ENCODE measurements at regions not wholly inside any gene's neighbourhood (a gene's known extent, or its start where the extent isn't known, plus 50 kb on each side); places are given as distances from the start of the nearest gene placed in this dataset.
"Not testable (repeated sequence)": the region's sequence is repeated elsewhere in the genome, so short reads cannot be mapped to it uniquely, and the experiment has no call there.

DNA sequence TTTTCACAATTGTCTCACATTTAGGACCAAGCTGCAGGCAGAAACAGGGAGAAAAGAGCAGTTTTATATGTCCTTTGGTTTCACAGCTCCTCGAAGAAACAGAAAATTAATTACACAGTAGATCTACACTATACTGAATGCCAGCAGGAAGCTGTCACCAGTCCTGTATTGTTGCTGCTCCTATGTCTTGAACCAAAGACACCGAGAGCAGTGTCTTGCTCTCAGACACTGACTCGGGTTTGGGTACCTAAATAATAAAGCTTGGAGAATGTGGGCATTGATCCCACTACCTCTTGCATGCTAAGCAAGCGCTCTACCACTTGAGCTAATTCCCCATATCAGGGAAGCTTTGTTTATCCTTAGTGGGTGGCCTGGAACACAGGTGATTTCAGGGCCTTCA lies 168.4 kb upstream of the ZNF322 start:
- not testable (repeated sequence) for H3K9me3 ChIP-seq (ENCODE audit: control insufficient read depth, low read length); H3K27me3 ChIP-seq (ENCODE audit: control insufficient read depth, insufficient read depth, low read length); H3K4me1 ChIP-seq (ENCODE audit: control insufficient read depth, insufficient read depth, low read length); H3K9ac ChIP-seq (ENCODE audit: low read length); H3K4me3 ChIP-seq (ENCODE audit: low read length); H3K36me3 ChIP-seq (ENCODE audit: control insufficient read depth, insufficient read depth, low read length)

DNA sequence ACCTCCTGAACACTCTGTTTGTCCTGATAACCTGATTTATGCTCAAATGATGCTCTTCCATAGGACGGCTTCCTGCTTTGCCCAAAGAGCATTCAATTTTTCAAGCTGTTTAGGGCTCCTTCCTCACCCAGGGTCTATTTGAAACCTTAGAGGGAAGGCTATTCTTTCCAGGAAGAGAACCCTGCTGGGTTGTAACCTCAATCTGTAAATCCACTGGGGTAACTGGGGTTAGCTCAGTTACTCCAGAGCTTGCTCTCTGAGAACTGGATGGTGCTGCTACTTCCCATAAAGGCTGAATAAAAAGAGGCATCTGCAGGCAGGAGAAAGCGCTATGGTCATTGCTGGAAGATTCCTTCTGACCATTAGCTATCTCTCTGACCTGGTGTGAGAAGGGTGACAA lies 169.9 kb upstream of the ZNF322 start:
- not testable (repeated sequence) for H3K4me1 ChIP-seq (ENCODE audit: control insufficient read depth, insufficient read depth, low read length); H3K9me3 ChIP-seq (ENCODE audit: control insufficient read depth, low read length); H3K4me3 ChIP-seq (ENCODE audit: low read length); H3K36me3 ChIP-seq (ENCODE audit: control insufficient read depth, insufficient read depth, low read length); H3K27me3 ChIP-seq (ENCODE audit: control insufficient read depth, insufficient read depth, low read length); H3K9ac ChIP-seq (ENCODE audit: low read length)

DNA sequence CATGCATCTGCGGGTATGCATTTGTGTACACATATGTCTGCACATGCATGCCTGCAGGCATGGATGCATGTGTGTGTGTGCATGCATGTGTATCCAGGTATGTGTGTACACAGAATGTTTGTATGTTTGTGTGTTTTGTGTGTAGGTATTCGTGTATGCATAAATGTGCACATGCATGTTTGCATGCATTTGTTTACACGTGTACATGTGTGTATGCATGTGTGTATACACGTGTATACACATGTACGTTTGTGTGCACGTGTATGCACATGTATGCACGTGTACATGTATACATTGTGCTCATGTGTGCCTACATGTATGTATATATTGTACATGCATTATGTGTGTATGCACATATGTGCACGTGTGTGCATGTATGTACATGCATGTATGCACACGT lies 171.4 kb upstream of the ZNF322 start:
- H3K9me3 ChIP-seq (ENCODE audit: control insufficient read depth, low read length); H3K36me3 ChIP-seq (ENCODE audit: control insufficient read depth, insufficient read depth, low read length); H3K27me3 ChIP-seq (ENCODE audit: control insufficient read depth, insufficient read depth, low read length); H3K4me3 ChIP-seq (ENCODE audit: low read length); H3K4me1 ChIP-seq (ENCODE audit: control insufficient read depth, insufficient read depth, low read length); H3K9ac ChIP-seq (ENCODE audit: low read length): not testable (repeated sequence)

DNA sequence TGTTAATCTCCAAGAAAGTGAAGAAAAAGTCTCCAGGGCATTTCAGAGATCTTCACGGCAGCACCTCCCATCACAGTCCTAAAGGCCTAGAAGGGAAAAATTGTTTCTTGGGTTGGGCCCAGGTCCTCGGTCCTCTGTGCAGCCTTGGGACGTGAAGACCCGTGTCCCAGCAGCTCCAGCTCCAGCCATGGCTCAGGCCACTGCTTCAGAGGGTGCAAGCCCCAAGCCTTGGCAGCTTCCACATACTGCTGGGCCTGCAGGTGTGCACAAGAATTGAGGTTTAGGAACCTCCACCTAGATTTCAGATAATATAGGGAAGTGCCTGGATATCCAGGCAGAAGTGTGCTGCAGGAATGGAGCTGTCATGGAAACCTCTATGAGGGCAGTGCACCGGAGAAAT lies 176.2 kb upstream of the ZNF322 start:
- not testable (repeated sequence) for H3K9ac ChIP-seq (ENCODE audit: low read length); H3K9me3 ChIP-seq (ENCODE audit: control insufficient read depth, low read length); H3K4me3 ChIP-seq (ENCODE audit: low read length); H3K27me3 ChIP-seq (ENCODE audit: control insufficient read depth, insufficient read depth, low read length); H3K4me1 ChIP-seq (ENCODE audit: control insufficient read depth, insufficient read depth, low read length); H3K36me3 ChIP-seq (ENCODE audit: control insufficient read depth, insufficient read depth, low read length)

DNA sequence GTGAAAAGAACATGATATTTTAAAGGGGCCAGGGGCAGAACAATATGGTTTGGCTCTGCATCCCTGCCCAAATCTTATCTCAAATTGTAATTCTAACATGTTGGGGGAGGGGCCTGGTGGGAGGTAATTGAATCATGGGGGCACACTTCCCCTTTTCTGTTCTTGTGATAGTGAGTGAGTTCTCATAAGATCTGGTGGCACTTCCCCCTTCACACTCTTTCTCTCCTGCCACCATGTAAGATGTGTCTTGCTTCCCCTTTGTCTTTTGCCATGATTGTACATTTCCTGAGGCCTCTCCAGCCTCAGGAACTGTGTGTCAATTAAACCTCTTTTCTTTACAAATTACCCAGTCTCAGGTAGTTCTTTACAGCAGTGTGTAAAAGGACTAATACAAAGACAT lies 177.1 kb upstream of the ZNF322 start:
- H3K27me3 ChIP-seq (ENCODE audit: control insufficient read depth, insufficient read depth, low read length); H3K36me3 ChIP-seq (ENCODE audit: control insufficient read depth, insufficient read depth, low read length); H3K4me1 ChIP-seq (ENCODE audit: control insufficient read depth, insufficient read depth, low read length); H3K9me3 ChIP-seq (ENCODE audit: control insufficient read depth, low read length); H3K4me3 ChIP-seq (ENCODE audit: low read length); H3K9ac ChIP-seq (ENCODE audit: low read length): not testable (repeated sequence)

DNA sequence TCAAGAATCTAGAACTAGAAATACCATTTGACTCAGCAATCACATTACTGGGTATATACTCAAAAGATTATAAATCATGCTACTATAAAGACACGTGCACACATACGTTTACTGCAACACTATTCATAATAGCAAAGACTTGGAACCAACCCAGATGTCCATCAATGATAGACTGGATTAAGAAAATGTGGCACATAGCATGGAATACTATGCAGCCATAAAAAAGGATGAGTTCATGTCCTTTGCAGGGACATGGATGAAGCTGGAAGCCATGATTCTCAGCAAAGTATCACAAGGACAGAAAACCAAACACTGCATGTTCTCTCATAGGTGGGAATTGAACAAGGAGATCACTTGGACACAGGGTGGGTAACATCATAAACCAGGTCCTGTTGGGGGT lies 185.3 kb upstream of the ZNF322 start:
- H3K4me1 ChIP-seq (ENCODE audit: control insufficient read depth, insufficient read depth, low read length); H3K4me3 ChIP-seq (ENCODE audit: low read length); H3K9ac ChIP-seq (ENCODE audit: low read length); H3K9me3 ChIP-seq (ENCODE audit: control insufficient read depth, low read length); H3K27me3 ChIP-seq (ENCODE audit: control insufficient read depth, insufficient read depth, low read length); H3K36me3 ChIP-seq (ENCODE audit: control insufficient read depth, insufficient read depth, low read length): not testable (repeated sequence)

DNA sequence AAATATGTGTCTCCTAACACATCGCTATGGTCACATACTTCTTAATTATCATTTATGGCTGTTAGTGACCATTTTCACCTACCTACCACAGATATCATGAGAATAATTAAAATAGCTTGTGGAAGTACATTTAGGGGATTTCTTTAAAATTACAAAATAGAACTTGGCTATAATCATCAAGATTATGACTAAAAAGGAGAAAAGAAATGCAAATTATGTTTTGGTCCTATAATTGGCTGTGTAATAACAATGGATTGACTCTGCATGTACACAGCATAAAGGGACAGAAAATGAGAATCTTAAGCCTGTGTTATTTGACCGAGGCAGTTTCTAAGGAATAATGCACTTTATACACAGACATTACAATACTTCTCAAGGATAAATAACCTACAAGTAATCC lies 197.7 kb upstream of the ZNF322 start:
- H3K9ac ChIP-seq (ENCODE audit: low read length); H3K4me3 ChIP-seq (ENCODE audit: low read length); H3K36me3 ChIP-seq (ENCODE audit: control insufficient read depth, insufficient read depth, low read length); H3K4me1 ChIP-seq (ENCODE audit: control insufficient read depth, insufficient read depth, low read length); H3K27me3 ChIP-seq (ENCODE audit: control insufficient read depth, insufficient read depth, low read length); H3K9me3 ChIP-seq (ENCODE audit: control insufficient read depth, low read length): not testable (repeated sequence)

DNA sequence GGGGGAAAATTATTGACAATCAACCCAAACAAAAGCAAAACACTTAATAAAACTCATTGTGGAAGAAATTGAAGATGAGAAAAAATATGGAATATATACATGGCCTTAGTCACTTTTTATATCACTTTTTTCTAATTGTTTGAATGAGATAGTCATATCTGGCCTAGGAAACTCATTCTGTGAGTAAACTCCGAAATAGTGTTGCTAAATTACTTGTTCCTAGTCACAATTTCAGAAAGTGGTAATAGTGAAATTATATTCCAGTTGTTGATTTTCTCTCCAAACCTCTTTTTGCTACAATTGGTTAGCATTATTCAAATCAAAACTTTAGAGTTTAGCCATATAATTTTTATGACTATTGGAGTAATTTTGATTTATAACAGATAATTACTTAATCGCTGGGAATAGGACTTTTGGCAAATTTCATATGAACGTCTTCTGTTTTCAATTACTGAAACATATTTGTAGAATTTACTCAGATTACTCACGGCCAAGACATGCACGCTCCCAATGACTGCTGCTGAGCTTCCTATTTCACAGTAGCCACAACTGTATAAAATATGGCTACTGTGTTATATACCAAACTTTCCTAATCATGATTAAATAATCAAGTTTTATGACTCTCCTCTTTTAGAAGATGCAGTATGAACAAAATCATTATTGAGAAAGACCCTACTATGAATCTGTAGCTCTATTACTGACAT lies 199.7 kb upstream of the ZNF322 start:
- H3K36me3 ChIP-seq (ENCODE audit: control insufficient read depth, insufficient read depth, low read length); H3K27me3 ChIP-seq (ENCODE audit: control insufficient read depth, insufficient read depth, low read length); H3K4me1 ChIP-seq (ENCODE audit: control insufficient read depth, insufficient read depth, low read length); H3K4me3 ChIP-seq (ENCODE audit: low read length); H3K9me3 ChIP-seq (ENCODE audit: control insufficient read depth, low read length); H3K9ac ChIP-seq (ENCODE audit: low read length): not testable (repeated sequence)

DNA sequence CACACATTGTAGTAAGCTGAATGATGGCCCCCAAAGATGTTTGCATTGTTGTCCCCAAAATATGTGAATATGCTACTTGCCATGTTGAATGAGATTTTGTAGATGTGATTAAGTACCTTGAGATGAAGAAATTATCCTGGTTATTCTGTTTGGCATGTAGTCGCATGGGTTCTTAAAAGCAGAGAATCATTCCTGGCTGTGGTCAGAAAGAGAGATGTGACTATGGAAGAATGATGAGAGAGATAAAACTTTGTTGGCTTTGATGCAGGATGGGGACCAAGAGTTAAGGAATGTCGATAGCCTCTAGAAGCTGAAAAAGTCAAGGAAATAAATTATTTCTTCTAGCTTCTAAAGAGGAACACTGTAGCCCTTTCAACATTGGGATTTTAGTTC lies 200.2 kb upstream of the ZNF322 start:
- not testable (repeated sequence) for H3K4me3 ChIP-seq (ENCODE audit: low read length); H3K27me3 ChIP-seq (ENCODE audit: control insufficient read depth, insufficient read depth, low read length); H3K9ac ChIP-seq (ENCODE audit: low read length); H3K36me3 ChIP-seq (ENCODE audit: control insufficient read depth, insufficient read depth, low read length); H3K9me3 ChIP-seq (ENCODE audit: control insufficient read depth, low read length); H3K4me1 ChIP-seq (ENCODE audit: control insufficient read depth, insufficient read depth, low read length)

DNA sequence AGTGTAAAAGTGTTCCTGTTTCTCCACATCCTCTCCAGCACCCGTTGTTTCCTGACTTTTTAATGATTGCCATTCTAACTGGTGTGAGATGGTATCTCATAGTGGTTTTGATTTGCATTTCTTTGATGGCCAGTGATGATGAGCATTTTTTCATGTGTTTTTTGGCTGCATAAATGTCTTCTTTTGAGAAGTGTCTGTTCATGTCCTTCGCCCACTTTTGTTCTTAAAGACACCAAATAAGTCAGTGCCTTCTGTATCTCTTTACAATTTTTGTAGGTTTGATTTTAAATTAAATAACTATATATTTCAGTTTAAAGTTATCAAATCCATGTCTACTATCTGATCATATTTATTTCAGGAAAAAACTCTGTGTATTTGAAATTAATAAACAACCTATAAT lies 202.4 kb upstream of the ZNF322 start:
- H3K9me3 ChIP-seq (ENCODE audit: control insufficient read depth, low read length); H3K4me1 ChIP-seq (ENCODE audit: control insufficient read depth, insufficient read depth, low read length); H3K9ac ChIP-seq (ENCODE audit: low read length); H3K4me3 ChIP-seq (ENCODE audit: low read length); H3K36me3 ChIP-seq (ENCODE audit: control insufficient read depth, insufficient read depth, low read length); H3K27me3 ChIP-seq (ENCODE audit: control insufficient read depth, insufficient read depth, low read length): not testable (repeated sequence)

DNA sequence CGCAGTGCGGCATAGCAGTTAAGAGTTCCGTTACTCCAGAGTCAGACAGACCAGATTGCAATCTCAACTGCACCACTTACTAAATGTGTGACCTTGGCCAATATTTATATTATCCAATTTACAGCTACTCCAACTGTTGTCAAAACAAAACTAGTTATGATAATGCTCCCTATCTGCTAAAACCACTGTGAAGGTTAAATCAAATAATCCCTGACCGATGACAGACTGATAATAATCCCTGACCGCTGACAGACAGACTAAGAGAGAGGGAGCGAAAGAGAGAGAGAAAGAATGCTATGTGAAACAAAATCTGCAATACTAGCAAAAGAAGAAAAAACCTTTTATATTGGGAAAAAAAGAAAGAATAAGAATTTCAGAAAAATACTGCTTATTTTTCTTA lies 204.1 kb upstream of the ZNF322 start:
- H3K36me3 ChIP-seq (ENCODE audit: control insufficient read depth, insufficient read depth, low read length); H3K9ac ChIP-seq (ENCODE audit: low read length); H3K9me3 ChIP-seq (ENCODE audit: control insufficient read depth, low read length); H3K4me1 ChIP-seq (ENCODE audit: control insufficient read depth, insufficient read depth, low read length); H3K27me3 ChIP-seq (ENCODE audit: control insufficient read depth, insufficient read depth, low read length); H3K4me3 ChIP-seq (ENCODE audit: low read length): not testable (repeated sequence)

DNA sequence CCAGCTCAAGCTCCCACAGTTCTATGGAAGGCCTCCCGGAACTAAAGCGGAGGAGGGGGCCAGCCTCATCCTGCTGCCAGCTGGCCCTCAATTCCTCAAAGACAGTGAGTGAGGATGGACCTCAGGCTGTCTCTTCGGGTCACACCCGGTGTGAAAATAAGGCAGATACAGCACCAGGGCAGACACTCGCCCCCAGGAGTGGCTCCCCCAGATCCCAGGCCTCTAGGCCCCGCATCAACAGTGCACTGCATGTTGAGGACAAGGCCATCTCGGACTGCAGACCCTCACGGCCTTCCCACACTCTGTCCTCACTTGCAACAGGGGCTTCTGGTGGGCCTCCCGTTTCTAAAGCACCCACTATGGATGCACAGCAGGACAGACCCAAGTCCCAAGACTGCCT lies 239.2 kb upstream of the ZNF322 start:
- H3K9me3 ChIP-seq (ENCODE audit: control insufficient read depth, low read length); H3K36me3 ChIP-seq (ENCODE audit: control insufficient read depth, insufficient read depth, low read length); H3K4me1 ChIP-seq (ENCODE audit: control insufficient read depth, insufficient read depth, low read length); H3K9ac ChIP-seq (ENCODE audit: low read length); H3K4me3 ChIP-seq (ENCODE audit: low read length); H3K27me3 ChIP-seq (ENCODE audit: control insufficient read depth, insufficient read depth, low read length): not testable (repeated sequence)

DNA sequence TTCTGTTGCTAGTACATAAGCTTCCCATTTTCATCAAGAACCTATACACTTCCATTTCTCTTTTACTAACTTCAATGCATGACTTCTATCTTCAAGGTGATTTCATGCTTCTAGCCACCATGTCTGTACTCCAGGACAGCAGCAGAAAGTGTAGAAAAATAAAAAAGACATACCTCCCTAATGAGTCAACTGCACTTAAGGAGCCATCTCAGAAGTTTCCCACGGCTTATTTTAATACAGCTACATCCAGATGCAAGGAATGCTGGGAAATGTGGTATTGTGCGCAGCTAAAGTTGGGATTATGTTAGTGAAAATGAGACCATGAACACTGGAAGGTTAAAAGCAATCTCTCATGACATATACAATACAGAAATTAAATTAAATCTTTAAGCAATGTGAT lies 264.7 kb upstream of the ZNF322 start:
- H3K9ac ChIP-seq (ENCODE audit: low read length); H3K4me3 ChIP-seq (ENCODE audit: low read length); H3K4me1 ChIP-seq (ENCODE audit: control insufficient read depth, insufficient read depth, low read length); H3K27me3 ChIP-seq (ENCODE audit: control insufficient read depth, insufficient read depth, low read length); H3K9me3 ChIP-seq (ENCODE audit: control insufficient read depth, low read length); H3K36me3 ChIP-seq (ENCODE audit: control insufficient read depth, insufficient read depth, low read length): not testable (repeated sequence)
